Motor neuron (in vitro differentiated cells): ENCODE measurements at regions not wholly inside any gene's neighbourhood (a gene's known extent, or its start where the extent isn't known, plus 50 kb on each side); places are given as distances from the start of the nearest gene placed in this dataset.

Source experiments
- ATAC-seq, 8 experiments: fragments of 200-7000 bp; cut with Tn5 transposase; replicated peaks in 6 of 8; 2 replicates each; pipeline ENCODE4 v1.8.0; 2021; ENCODE audit warnings: mild to moderate bottlenecking in 8 of 8, moderate library complexity in 8 of 8
- H3K27ac ChIP-seq, 2 donors: fragments of 250-450 bp; sonication (Bioruptor Pico); 2 replicates each; pipeline ENCODE4 v1.9.0; 2021; ENCODE audit warnings: antibody characterized with exemption in 2 of 2, mild to moderate bottlenecking in 2 of 2, moderate library complexity in 1 of 2
- H3K4me1 ChIP-seq, 2 donors: fragments of 250-450 bp; sonication (Bioruptor Pico); replicated peaks in 1 of 2; 2 replicates each; pipeline ENCODE4 v1.6.1; 2021; ENCODE audit warnings: antibody characterized with exemption in 2 of 2, mild to moderate bottlenecking in 2 of 2, moderate library complexity in 1 of 2
- H3K4me3 ChIP-seq, 5 donors: fragments of 250-450 bp; sonication (Bioruptor Pico); 2 replicates each; pipeline ENCODE4 v1.9.0; 2021; ENCODE audit warnings: antibody characterized with exemption in 5 of 5, mild to moderate bottlenecking in 5 of 5, moderate library complexity in 4 of 5
- WGBS, 10 experiments: fragments of 450-650 bp; shearing (Covaris generic); methylation state at CpG; one replicate each; pipeline ENCODE4 v1.0.0; 2022; 5-methylcytosine and 5-hydroxymethylcytosine counted together
- in situ Hi-C, 9 experiments: fragments of 400-800 bp; cut with MboI; loops; one replicate each; pipeline ENCODE4 v1.15.0; 2021; ENCODE audit warnings: low sequenced_read_pairs in 9 of 9, low pct_unique_long_range_greater_than_20kb in 2 of 9; ENCODE audit not compliant: unreplicated experiment in 9 of 9

DNA sequence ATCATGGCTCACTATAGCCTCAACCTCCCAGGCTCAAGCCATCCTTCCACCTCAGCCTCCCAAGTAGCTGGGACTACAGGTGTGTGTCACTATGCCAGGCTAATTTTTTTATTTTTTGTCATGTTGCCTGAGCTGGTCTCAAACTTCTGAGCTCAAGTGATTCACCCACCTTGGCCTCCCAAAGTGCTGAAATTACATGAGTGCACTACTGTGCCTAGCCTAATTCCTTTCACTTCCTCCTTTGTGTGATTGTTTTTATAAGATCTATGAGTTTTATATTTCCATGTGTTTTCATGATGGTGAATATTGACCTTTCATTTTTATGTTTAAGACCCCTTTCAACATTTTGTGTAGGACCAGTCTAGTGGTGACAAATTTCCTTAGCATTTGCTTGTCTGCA, 55.2 kb upstream of the IL12B start:
- in situ Hi-C loops, result no loop called here
- no peak for ATAC-seq
- H3K4me1 ChIP-seq, result no peaks in the 10 kb centered on the region

DNA sequence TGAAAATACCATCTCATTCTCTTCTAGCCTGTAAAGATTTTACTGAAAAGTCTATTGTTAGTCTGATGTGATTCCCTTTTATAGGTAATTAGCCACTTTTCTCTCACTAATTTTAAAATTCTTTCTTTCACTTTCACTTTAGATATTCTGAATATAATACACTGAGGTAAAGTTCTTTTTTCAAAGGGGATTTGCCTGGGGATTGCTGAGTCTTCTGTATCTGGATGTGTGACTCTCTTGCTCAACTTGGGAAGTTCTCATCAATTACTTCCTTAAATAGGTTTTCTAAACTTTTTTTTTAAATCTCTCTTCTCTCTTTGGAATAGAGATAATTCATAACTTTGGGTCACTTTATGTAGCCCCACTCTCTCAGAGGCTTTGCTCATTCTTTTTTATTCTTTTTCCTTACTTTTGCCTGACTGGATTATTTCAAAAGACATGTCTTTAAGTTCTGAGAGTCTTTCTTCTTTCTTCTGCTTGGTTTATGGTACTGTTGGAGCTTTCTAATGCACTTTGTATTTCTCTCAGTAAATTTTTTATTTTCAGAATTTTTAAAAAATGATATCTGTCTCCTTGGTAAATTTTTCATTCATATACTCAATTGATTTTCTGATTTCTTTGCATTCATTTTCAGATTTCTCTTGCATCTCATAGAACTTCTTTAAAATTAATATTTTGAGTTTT, 55.9 kb upstream of the IL12B start:
- ATAC-seq, result no peak
- in situ Hi-C loops, result no loop called here
- Histone ChIP-seq H3K27ac (no peak overlapping the region), H3K4me3 (no peak overlapping the region), H3K4me1 (no peaks in the 10 kb centered on the region)

More for the DNA sequence above, 55.2 kb upstream of the IL12B start:
- Histone ChIP-seq H3K4me3 (no peak overlapping the region), H3K27ac (no peak overlapping the region)

- Histone ChIP-seq H3K4me3 (no peak overlapping the region), H3K27ac (no peak overlapping the region), H3K4me1 (no peaks in the 10 kb centered on the region)
- WGBS, 10 experiments, result 44 to 100% (median 93%) methylated on average over 1 to 2 of the region's 2 CpGs; no CpG with 5 or more reads in 2 of the 10 experiments
- no peak for ATAC-seq
- in situ Hi-C loops, result no loop called here
These were observed 62.6 kb upstream of the IL12B start for GRCh38 chr5:159392871-159393270.

DNA sequence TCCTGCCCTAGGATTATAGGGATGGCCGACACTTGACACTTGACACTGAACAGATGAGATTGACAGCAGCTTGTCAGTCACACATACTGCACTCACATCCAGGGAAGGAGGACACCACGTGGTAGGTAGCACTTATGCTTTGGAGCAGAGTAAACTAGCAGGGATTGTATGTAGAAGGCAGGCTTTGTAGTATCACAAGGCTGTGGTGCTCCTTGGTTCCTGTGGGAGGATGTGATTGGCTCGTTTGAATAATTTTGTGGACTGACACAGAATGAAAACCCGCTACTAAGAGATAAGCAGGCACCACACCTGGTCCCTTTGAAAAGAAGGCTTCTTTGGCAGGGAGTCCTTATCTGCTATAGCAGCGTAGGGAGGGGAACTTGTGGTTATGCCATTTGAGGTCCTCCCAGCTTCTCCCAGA, 63.6 kb upstream of the IL12B start:
- ATAC-seq, result no peak
- H3K4me3 ChIP-seq, result no peak overlapping the region
- 29 to 90% (median 65%) methylated on average over 1 to 3 of the region's 5 CpGs; no CpG with 5 or more reads in 3 of the 10 experiments for WGBS, 10 experiments

DNA sequence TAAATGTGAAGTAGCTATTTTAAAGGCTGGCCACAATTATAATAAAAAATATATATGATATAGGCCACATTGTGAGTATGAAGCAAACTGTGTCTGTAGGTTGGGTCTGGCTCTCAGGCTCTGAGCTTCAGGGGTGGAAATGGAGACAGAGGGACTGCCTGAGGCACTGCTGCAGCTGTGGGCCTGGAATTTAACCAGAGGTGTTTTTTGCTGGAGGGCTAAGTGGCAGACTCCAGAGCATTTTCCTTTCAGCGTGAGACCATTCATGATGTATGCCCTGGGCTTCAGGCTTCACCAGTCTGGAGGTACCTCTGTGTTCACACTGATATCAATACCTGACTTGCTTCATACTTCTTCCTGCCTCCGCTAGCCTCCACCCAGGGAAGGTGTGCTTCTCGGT, 64.9 kb upstream of the IL12B start:
- Histone ChIP-seq H3K4me3 (no peak overlapping the region), H3K27ac (no peak overlapping the region), H3K4me1 (no peaks in the 10 kb centered on the region)
- ATAC-seq, result peak in 1 of 8 experiments; percentile 26
- in situ Hi-C loops, result no loop called here
- WGBS, 10 experiments, result 20 to 100% (median 82%) methylated on average over 1 to 3 of the region's 3 CpGs; no CpG with 5 or more reads in 4 of the 10 experiments

More for the DNA sequence above, 63.6 kb upstream of the IL12B start:
- Histone ChIP-seq H3K27ac (no peak overlapping the region), H3K4me1 (no peaks in the 10 kb centered on the region)
- in situ Hi-C loops, result no loop called here

DNA sequence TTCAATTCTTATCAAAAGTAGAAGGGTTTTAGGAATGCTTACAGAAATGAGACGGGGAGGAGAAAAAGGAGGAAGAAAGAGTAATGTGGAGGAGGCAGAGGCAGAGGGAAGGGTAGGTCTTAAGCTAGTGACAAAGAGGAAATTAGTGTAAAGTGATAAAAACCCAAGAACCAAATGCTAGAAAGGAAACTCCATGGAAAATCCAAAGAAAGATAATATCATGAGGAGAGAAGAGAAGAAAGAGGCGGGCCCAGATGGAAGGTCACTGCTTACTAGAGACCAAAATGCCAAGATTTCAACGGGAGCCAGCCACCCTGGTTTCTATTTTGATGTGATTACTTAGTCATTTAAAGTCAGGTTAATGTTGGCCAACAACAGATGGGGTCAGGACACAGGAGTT, 68.6 kb upstream of the IL12B start:
- H3K4me3 ChIP-seq, result no peak overlapping the region
- H3K27ac ChIP-seq, result no peak overlapping the region
- ATAC-seq, result no peak
- no peaks in the 10 kb centered on the region for H3K4me1 ChIP-seq
- 13 to 100% (median 77%) methylated on average over 1 to 3 of the region's 3 CpGs; no CpG with 5 or more reads in 1 of the 10 experiments for WGBS, 10 experiments
- in situ Hi-C loops, result no loop called here

- in situ Hi-C loops, result no loop called here
- H3K4me3 ChIP-seq, result no peak overlapping the region
- WGBS, 10 experiments, result 0 to 74% (median 44%) methylated on average over 1 to 3 of the region's 3 CpGs; no CpG with 5 or more reads in 1 of the 10 experiments
- ATAC-seq, result no peak
- H3K27ac ChIP-seq, result no peak overlapping the region
- peaks cover 0 to 5% of the 10 kb centered on the region in 2 donors for H3K4me1 ChIP-seq
These were observed 70.2 kb upstream of the IL12B start for GRCh38 chr5:159400476-159400875.

DNA sequence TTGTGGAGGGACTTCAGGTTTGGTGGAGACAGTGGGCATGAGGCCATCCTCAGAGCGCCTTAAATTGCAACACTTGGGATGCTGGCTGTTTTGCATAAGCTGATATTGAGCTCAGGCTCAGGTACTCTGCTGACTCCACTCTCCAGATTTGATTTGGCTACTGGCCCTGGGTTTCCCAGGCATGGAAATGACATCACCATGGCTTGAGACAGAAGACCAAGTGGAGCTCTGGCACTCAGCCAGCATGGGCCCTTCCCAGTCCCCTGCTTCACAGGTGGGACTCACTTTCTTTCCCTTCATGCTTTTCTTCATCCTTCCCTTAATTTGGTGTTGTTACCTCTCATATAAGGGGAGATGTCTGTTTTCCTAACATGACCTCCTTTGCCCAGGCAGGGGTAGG, 72.0 kb upstream of the IL12B start:
- no peak for ATAC-seq
- WGBS, 10 experiments, result 17 to 100% (median 61%) methylated on average over 1 of the region's 1 CpG; no CpG with 5 or more reads in 6 of the 10 experiments

GRCh38 chr5:159402856-159403255, 72.6 kb upstream of the IL12B start:
- in situ Hi-C loops, result no loop called here
- Histone ChIP-seq H3K4me3 (no peak overlapping the region), H3K27ac (no peak overlapping the region), H3K4me1 (peaks cover 0 to 5% of the 10 kb centered on the region in 2 donors)
- no peak for ATAC-seq
- WGBS, 10 experiments, result 0 to 100% (median 82%) methylated on average over 1 to 4 of the region's 5 CpGs; no CpG with 5 or more reads in 4 of the 10 experiments

More for the DNA sequence above, 72.0 kb upstream of the IL12B start:
- Histone ChIP-seq H3K4me1 (peaks cover 0 to 5% of the 10 kb centered on the region in 2 donors), H3K4me3 (no peak overlapping the region), H3K27ac (no peak overlapping the region)
- in situ Hi-C loops, result no loop called here

DNA sequence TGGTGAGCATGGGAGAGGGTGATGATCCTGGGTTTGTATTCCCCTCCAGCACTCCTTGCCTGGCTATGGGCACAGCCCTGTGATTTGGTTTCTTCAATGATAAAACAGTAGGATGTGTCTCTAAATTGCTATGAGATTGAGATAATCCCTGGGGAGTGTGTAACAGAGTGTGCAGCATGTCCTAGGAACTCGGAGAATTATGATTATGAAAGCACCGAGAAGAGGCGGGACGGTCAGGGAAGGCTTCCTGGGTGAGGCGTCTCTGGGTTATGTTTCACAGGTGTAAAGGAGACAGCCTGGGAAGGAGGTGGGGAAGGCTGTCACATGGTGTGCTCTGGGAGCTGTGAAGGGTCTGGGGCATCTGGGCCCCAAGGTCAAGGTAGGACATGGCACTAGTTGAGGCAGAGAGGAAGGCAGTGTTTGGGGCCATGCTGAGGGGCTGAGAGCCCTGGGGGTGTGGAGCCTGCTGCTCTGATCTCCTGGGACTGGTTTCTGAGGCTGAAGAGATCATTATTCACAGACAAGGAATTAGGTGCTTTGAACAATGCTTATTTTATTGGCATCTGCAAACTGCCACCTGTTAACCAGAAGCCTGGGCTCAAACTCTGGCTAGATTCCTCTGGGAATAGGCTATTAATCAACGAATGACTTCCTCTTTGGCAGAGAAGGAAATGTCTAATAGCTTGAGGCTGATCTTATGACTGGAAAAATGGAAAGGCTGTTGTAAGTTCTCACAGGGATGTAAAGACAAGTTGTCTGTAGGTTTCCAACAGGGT, 73.8 kb upstream of the IL12B start:
- Histone ChIP-seq H3K4me3 (no peak overlapping the region), H3K27ac (no peak overlapping the region), H3K4me1 (peaks cover 0 to 5% of the 10 kb centered on the region in 2 donors)
- ATAC-seq, result peak in 6 of 8 experiments; percentile 18 to 87 (median 66)
- WGBS, 10 experiments, result 13 to 86% (median 80%) methylated on average over 1 to 5 of the region's 6 CpGs
- in situ Hi-C loops, result no loop called here

GRCh38 chr5:159405611-159406031, 75.3 kb upstream of the IL12B start:
- H3K4me3 ChIP-seq, result no peak overlapping the region
- peaks cover 0 to 5% of the 10 kb centered on the region in 2 donors for H3K4me1 ChIP-seq
- 0 to 100% (median 49%) methylated on average over 1 to 4 of the region's 5 CpGs; no CpG with 5 or more reads in 2 of the 10 experiments for WGBS, 10 experiments
- H3K27ac ChIP-seq, result no peak overlapping the region
- in situ Hi-C loops, result no loop called here
- ATAC-seq, result no peak

- no peak overlapping the region for H3K4me3 ChIP-seq
- ATAC-seq, result no peak
- 27 to 100% (median 60%) methylated on average over 1 to 3 of the region's 3 CpGs; no CpG with 5 or more reads in 5 of the 10 experiments for WGBS, 10 experiments
- no peak overlapping the region for H3K27ac ChIP-seq
- in situ Hi-C loops, result no loop called here
- peaks cover 0 to 5% of the 10 kb centered on the region in 2 donors for H3K4me1 ChIP-seq
These were observed 76.3 kb upstream of the IL12B start for GRCh38 chr5:159406571-159406970.

DNA sequence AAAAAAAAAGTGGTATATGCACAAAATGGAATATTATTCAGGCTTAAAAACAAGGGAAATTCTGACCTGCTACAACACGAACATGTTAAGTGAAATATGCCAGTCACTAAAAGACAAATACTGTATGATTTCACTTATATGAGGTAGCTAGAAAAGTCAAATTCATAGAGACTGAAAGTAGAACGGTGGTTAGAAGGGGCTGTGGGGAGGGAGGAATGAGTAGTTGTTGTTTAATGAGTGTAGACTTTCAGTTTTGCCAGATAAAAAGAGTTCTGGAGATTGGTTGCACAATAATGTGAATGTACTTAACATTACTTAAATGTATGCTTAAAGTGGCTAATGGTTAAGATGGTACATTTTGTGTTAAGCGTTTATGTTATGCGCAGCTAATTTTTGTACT, 79.5 kb upstream of the IL12B start:
- no peak for ATAC-seq
- Histone ChIP-seq H3K27ac (no peak overlapping the region), H3K4me1 (peaks cover 0 to 1% of the 10 kb centered on the region in 2 donors), H3K4me3 (no peak overlapping the region)
- in situ Hi-C loops, result no loop called here
- WGBS, 10 experiments, result 52 to 93% (median 85%) methylated on average over 1 to 4 of the region's 4 CpGs; no CpG with 5 or more reads in 1 of the 10 experiments
